SIG-M5 treated with dmso at 0.1 percent for 504 hours (cell line): ENCODE measurements at regions not wholly inside any gene's neighbourhood (a gene's known extent, or its start where the extent isn't known, plus 50 kb on each side); places are given as distances from the start of the nearest gene placed in this dataset.
A peak's percentile ranks its signal among the peaks of the same experiment; 100 is the strongest.
"Not testable (repeated sequence)": the region's sequence is repeated elsewhere in the genome, so short reads cannot be mapped to it uniquely, and the experiment has no call there.

Source experiments
- DNase-seq: peaks from one replicate; lab custom pipeline; 2025; ENCODE audit not compliant: unreplicated experiment; lab: John Stamatoyannopoulos, UW

- no peak for DNase-seq
Observed at GRCh38 chr5:136924490-136924889, 559.1 kb upstream of the TRPC7 start.

- DNase-seq, result no peak
Observed at GRCh38 chr5:136910625-136911024, 545.3 kb upstream of the TRPC7 start.

- no peak for DNase-seq
Observed at GRCh38 chr5:136909906-136910305, 544.6 kb upstream of the TRPC7 start.

- no peak for DNase-seq
Observed at GRCh38 chr5:136907371-136907770, 542.0 kb upstream of the TRPC7 start.

- DNase-seq, result no peak
Observed at GRCh38 chr5:136906545-136906944, 541.2 kb upstream of the TRPC7 start.

- peak; percentile 13 for DNase-seq
Observed at GRCh38 chr5:136905571-136905970, 540.2 kb upstream of the TRPC7 start.

GRCh38 chr5:136894070-136894469 lies 528.7 kb upstream of the TRPC7 start:
- no peak for DNase-seq

- DNase-seq, result no peak
Observed at GRCh38 chr5:136892000-136892399, 526.7 kb upstream of the TRPC7 start.

GRCh38 chr5:136891175-136891972 lies 526.0 kb upstream of the TRPC7 start:
- no peak for DNase-seq

- DNase-seq, result no peak
Observed at GRCh38 chr5:136890431-136891148, 525.2 kb upstream of the TRPC7 start.

- no peak for DNase-seq
Observed at GRCh38 chr5:136886608-136887007, 521.3 kb upstream of the TRPC7 start.

- DNase-seq, result no peak
Observed at GRCh38 chr5:136864960-136865359, 499.6 kb upstream of the TRPC7 start.

- DNase-seq, result no peak
Observed at GRCh38 chr5:136856648-136857047, 491.3 kb upstream of the TRPC7 start.

GRCh38 chr5:136853971-136854370 lies 488.6 kb upstream of the TRPC7 start:
- DNase-seq, result no peak

- no peak for DNase-seq
Observed at GRCh38 chr5:136840601-136841000, 475.3 kb upstream of the TRPC7 start.

GRCh38 chr5:136836093-136836492 lies 470.7 kb upstream of the TRPC7 start:
- DNase-seq, result no peak

GRCh38 chr5:136820848-136821247 lies 455.5 kb upstream of the TRPC7 start:
- DNase-seq, result no peak

- no peak for DNase-seq
Observed at GRCh38 chr5:136819526-136820302, 454.4 kb upstream of the TRPC7 start.

- no peak for DNase-seq
Observed at GRCh38 chr5:136816327-136816726, 451.0 kb upstream of the TRPC7 start.

GRCh38 chr5:136814619-136815378 lies 449.5 kb upstream of the TRPC7 start:
- DNase-seq, result no peak

- DNase-seq, result not testable (repeated sequence)
Observed at GRCh38 chr5:136812270-136812669, 446.9 kb upstream of the TRPC7 start.
